ENCODE measurements at regions not wholly inside any gene's neighbourhood (a gene's known extent, or its start where the extent isn't known, plus 50 kb on each side); places are given as distances from the start of the nearest gene placed in this dataset.
"Not testable (repeated sequence)": the region's sequence is repeated elsewhere in the genome, so short reads cannot be mapped to it uniquely, and the experiment has no call there.

DNA sequence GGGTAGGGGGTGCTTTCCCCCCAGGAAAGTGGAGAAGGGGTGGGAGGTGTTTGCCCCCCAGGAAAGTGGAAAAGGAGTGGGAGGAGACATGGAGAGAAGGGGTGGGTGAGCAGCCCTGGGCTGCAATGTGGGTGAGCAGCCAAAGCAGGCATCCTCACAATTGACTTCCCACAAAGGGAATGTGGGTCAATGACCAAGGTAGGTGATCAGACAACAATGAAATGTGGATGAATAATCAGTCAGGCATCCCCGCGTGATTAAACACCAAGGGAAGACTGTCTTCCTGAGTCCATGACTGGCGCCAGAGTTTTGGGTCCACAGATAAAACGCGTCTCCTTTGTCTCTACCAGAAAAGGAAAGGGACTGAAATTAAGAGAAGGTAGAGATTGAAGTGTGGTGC is 558.8 kb downstream of the ADGRL2 start:
- ATAC-seq; intact Hi-C loops (cut with DNase I, micrococcal nuclease); DNase-seq: not testable (repeated sequence)

DNA sequence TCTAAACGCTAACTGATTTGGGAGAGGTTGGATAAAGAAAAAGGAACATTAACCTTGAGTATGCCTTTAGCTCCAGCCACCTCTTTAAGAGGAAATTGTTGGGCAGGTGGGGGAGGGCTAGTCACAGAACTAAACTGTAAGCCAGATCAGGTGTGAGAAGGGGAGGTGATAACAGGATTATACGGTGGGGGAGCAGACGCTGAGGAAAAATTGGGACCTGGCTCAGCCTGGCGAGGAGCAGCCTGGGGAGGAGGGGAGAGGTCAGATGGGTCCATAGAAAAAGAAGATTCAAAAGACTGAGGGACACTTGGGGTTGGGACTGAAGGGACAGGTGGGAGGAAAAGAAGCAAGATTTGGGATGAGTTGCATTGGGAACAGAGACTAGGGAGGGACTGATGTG is 558.0 kb downstream of the ADGRL2 start:
- ATAC-seq; DNase-seq; intact Hi-C loops (cut with DNase I, micrococcal nuclease): not testable (repeated sequence)

- intact Hi-C loops (cut with DNase I, micrococcal nuclease); DNase-seq; ATAC-seq: not testable (repeated sequence)
These were observed 553.8 kb downstream of the ADGRL2 start for GRCh38 chr1:82354546-82354945.

GRCh38 chr1:82348487-82348886 is 547.8 kb downstream of the ADGRL2 start:
- intact Hi-C loops (cut with DNase I, micrococcal nuclease): no loop called here
- DNase-seq (no peak), ATAC-seq (no peak)

GRCh38 chr1:82346141-82346540 is 545.4 kb downstream of the ADGRL2 start:
- intact Hi-C loops (cut with DNase I, micrococcal nuclease): no loop called here
- ATAC-seq (no peak), DNase-seq (no peak)

DNA sequence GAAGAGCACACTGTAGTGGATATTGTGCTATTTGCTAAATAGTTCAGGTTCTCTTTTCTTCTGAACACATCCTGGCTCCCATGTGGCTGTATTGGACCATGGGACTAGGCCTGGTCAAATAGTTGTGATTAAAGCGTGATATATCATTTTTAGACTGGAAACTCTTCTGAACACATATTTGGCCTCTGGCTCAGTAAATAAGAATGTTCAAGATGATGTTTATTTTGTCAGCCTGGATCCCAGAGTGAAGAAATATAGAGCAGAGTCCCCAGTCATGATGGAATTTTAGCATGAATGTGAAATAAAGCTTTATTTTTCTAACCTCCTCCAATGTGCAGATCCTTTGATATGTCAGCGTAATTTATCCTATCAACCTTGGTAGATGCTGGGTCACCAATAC is 542.6 kb downstream of the ADGRL2 start:
- intact Hi-C loops (cut with DNase I, micrococcal nuclease): no loop called here
- ATAC-seq (no peak), DNase-seq (no peak)

DNA sequence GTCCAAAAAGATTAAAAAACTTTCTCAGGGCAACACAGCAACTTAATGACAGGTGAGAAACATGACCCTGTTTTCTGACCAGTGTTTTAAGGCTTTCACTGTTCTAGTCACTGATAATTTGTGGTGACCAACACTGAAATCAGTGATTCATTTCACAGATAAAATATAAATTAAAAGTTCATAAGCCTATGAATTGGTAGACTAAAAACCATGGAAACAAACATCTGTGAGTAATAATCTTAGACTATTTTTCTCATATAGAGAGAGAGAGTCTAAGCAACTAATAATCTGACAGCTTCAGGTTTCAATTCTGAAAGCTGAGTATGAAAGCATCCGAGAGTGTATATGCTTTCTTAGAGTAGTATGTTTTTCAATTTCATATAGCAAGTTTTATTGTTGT is 536.9 kb downstream of the ADGRL2 start:
- intact Hi-C loops (cut with DNase I, micrococcal nuclease): no loop called here
- no peak for DNase-seq
- ATAC-seq: no peak

- intact Hi-C loops (cut with DNase I, micrococcal nuclease): no loop called here
- DNase-seq: no peak
- ATAC-seq: no peak
These were observed 529.6 kb downstream of the ADGRL2 start for GRCh38 chr1:82330330-82330729.

- intact Hi-C loops (cut with DNase I, micrococcal nuclease): no loop called here
These were observed 528.5 kb downstream of the ADGRL2 start for GRCh38 chr1:82329226-82329625.

GRCh38 chr1:82323144-82323841 is 522.6 kb downstream of the ADGRL2 start:
- intact Hi-C loops (cut with DNase I, micrococcal nuclease): no loop called here
- DNase-seq (no peak), ATAC-seq (no peak)

More at GRCh38 chr1:82329226-82329625, 528.5 kb downstream of the ADGRL2 start:
- ATAC-seq (no peak), DNase-seq (no peak)

GRCh38 chr1:82321794-82322193 is 521.1 kb downstream of the ADGRL2 start:
- ATAC-seq: no peak
- intact Hi-C loops (cut with DNase I, micrococcal nuclease): no loop called here
- no peak for DNase-seq

GRCh38 chr1:82319546-82319945 is 518.8 kb downstream of the ADGRL2 start:
- no peak for DNase-seq
- no peak for ATAC-seq
- intact Hi-C loops (cut with DNase I, micrococcal nuclease): no loop called here

GRCh38 chr1:82318921-82319320 is 518.2 kb downstream of the ADGRL2 start:
- intact Hi-C loops (cut with DNase I, micrococcal nuclease): no loop called here
- no peak for DNase-seq
- ATAC-seq: no peak

DNA sequence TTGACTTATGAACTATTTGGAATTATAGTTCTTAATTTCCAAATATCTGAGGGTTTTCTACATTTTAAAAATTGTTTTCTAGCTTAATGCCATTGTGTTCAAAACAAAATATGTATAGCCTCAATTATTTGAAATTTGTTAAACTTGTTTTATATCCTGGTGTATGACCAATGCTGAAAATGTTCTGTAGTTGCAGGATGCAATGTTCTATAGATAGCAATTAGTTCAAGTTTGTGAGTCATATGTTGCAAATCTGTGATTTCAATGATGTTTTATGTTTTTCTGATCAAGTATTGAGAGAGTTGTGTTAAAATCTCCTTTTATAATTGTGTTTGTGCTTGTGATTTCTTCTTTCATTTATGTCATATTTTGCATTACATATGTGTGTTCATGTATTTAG is 517.5 kb downstream of the ADGRL2 start:
- no peak for ATAC-seq
- intact Hi-C loops (cut with DNase I, micrococcal nuclease): no loop called here

GRCh38 chr1:82317671-82318070 is 516.9 kb downstream of the ADGRL2 start:
- DNase-seq: no peak
- ATAC-seq: no peak
- intact Hi-C loops (cut with DNase I, micrococcal nuclease): no loop called here

More for the DNA sequence above, 517.5 kb downstream of the ADGRL2 start:
- no peak for DNase-seq

DNA sequence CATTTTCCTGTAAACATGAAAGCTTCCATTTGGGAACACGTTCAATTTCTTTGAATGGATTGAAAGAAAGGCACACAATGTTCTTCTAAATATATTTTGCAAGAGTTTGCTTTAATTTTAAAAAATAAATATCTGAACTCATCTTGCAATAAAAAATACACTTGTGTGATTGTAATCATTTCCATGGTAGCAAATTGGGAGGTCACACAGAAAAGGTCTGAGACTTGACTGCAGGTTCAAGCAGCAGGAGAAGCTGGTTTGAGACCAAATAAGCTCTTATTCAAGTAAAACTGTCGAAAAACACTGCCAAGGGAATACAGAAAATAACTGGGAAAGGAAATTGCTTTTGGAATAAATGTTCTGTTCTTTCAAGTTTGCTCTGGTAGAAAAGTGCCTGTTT is 498.9 kb downstream of the ADGRL2 start:
- ATAC-seq (no peak), DNase-seq (no peak)
- intact Hi-C loops (cut with DNase I, micrococcal nuclease): no loop called here

GRCh38 chr1:82299056-82299455 is 498.3 kb downstream of the ADGRL2 start:
- no peak for DNase-seq
- no peak for ATAC-seq
- intact Hi-C loops (cut with DNase I, micrococcal nuclease): no loop called here

DNA sequence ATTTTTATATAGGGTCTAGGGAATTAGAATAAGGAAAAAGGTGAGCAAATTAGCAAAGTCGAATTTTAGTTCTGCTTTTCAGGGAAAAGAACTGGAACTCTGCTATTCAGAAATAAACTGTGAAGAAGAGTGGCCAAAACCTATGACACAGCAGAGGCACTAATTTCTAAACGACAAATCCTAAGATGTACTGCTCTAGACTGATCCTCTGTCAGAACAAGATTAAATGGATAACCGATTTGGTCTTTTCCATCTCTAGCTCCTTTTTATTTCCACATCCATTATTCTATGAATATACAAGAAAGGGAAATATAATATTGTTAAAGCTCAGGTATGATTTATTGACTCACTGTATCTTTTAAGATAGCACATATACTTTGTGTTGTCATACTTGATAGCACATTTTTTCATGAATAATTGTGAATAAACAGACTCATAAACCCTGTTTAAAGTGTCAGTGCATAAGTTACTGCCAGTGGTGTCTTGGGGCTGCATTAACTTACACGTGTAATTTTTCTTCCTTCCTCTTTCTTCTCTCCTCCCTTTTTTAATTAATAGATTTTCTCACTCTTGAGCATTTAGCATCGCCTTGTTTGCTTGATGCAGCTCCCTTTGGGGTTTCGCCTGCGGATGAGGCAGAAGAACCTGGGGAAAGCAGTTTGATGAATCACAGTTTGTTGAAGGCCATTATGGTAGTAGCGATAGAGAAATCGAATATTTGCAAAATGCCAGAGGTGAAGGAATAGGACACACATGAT is 496.6 kb downstream of the ADGRL2 start:
- ATAC-seq: no peak
- no peak for DNase-seq
- intact Hi-C loops (cut with DNase I, micrococcal nuclease): no loop called here

GRCh38 chr1:82287556-82287955 is 486.8 kb downstream of the ADGRL2 start:
- no peak for ATAC-seq
- no peak for DNase-seq
- intact Hi-C loops (cut with DNase I, micrococcal nuclease): no loop called here

GRCh38 chr1:82284213-82284612 is 483.5 kb downstream of the ADGRL2 start:
- ATAC-seq (no peak), DNase-seq (no peak)
- intact Hi-C loops (cut with DNase I, micrococcal nuclease): no loop called here

GRCh38 chr1:82279241-82279640 is 478.5 kb downstream of the ADGRL2 start:
- ATAC-seq (no peak), DNase-seq (no peak)
- intact Hi-C loops (cut with DNase I, micrococcal nuclease): no loop called here

Measured in left colon (tissue), 2 donors.